HCT116 (cell line): ENCODE measurements at regions not wholly inside any gene's neighbourhood (a gene's known extent, or its start where the extent isn't known, plus 50 kb on each side); places are given as distances from the start of the nearest gene placed in this dataset.

Experiments
- ATAC-seq: fragments of 200-7000 bp; cut with Tn5 transposase; 2 replicates; pipeline ENCODE4 v1.9.1; 2020; ENCODE audit warnings: mild to moderate bottlenecking, moderate library complexity
- BruUV-seq: library from RNA; stranded (reverse); fragments of 400-500 nt; replicated peaks from 2 replicates; lab custom pipeline; 2021; lab: Mats Ljungman, UMichigan
- CTCF ChIA-PET: fragments of 300-600 bp; sonication (Branson Sonifier 250); formaldehyde crosslinking; loops from one replicate; lab custom pipeline; 2021; ENCODE audit warnings: antibody characterized with exemption; lab: Charles Lee
- POLR2A ChIA-PET: fragments of 300-600, 350-600 bp; sonication (Branson Sonifier 250); formaldehyde crosslinking; loops from one replicate; lab custom pipeline; 2021; ENCODE audit warnings: antibody characterized with exemption; lab: Charles Lee
- RAD21 ChIA-PET, 2 experiments: fragments of 300-600 bp; sonication (Branson Sonifier 250); formaldehyde crosslinking; loops; one replicate each; lab custom pipeline; 2023; ENCODE audit warnings: low total read pairs in 2 of 2; ENCODE audit not compliant: uncharacterized antibody in 2 of 2, unreplicated experiment in 2 of 2, low non-redundant PET in 1 of 2; lab: Charles Lee
- DNase-seq: peaks from one replicate; pipeline ENCODE4 v3.0.0-alpha.2; 2010; ENCODE audit warnings: low read depth, low spot score
- H2AFZ ChIP-seq: fragments of 200-600 bp; shearing (Covaris generic), sonication (generic); 2 replicates; pipeline ENCODE4 v1.6.1; 2017; ENCODE audit warnings: low read depth, mixed run types, mixed read lengths, antibody characterized with exemption, low read length; ENCODE audit not compliant: poor library complexity, severe bottlenecking
- H3K27ac ChIP-seq: 2 replicates; pipeline ENCODE4 v1.5.1; 2012; ENCODE audit warnings: low read depth, low read length
- H3K27me3 ChIP-seq: fragments of 200-600 bp; sonication (generic); 2 replicates; pipeline ENCODE4 v1.6.1; 2016; ENCODE audit warnings: mixed run types, low read length, mixed read lengths; ENCODE audit not compliant: insufficient read depth
- H3K36me3 ChIP-seq, 2 experiments: fragments of 200-500 bp in 1 of 2; fragments of 200-600 bp in 1 of 2; sonication (Bioruptor generic) in 1 of 2; sonication (generic) in 1 of 2; 2 replicates each; pipeline versions ENCODE4 v1.5.1 to v1.6.1; 2014 to 2016; ENCODE audit warnings: low read length in 2 of 2, inconsistent platforms in 1 of 2, mixed read lengths in 1 of 2, mixed run types in 1 of 2; ENCODE audit not compliant: insufficient read depth in 2 of 2, control insufficient read depth in 1 of 2
- H3K4me1 ChIP-seq, 2 experiments: fragments of 200-600 bp in 1 of 2; sonication (generic) in 1 of 2; 2 replicates each; pipeline versions ENCODE4 v1.5.1 to v1.6.1; 2012 to 2017; ENCODE audit warnings: low read length in 2 of 2, inconsistent platforms in 1 of 2, mild to moderate bottlenecking in 1 of 2, mixed read lengths in 1 of 2, mixed run types in 1 of 2, moderate library complexity in 1 of 2; ENCODE audit not compliant: insufficient read depth in 2 of 2, control insufficient read depth in 1 of 2
- H3K4me2 ChIP-seq: fragments of 200-600 bp; sonication (generic); 2 replicates; pipeline ENCODE4 v1.6.1; 2017; ENCODE audit warnings: mixed run types, low read length, mixed read lengths
- H3K4me3 ChIP-seq, 2 experiments: fragments of 200-600 bp in 1 of 2; sonication (generic) in 1 of 2; replicated peaks in 1 of 2; 2 replicates each; pipeline ENCODE4 v1.5.1; 2011 to 2016; ENCODE audit warnings: low read length in 2 of 2, control low read depth in 1 of 2, low read depth in 1 of 2, mild to moderate bottlenecking in 1 of 2, mixed read lengths in 1 of 2, mixed run types in 1 of 2
- H3K79me2 ChIP-seq: fragments of 200-600 bp; sonication (generic); 2 replicates; pipeline ENCODE4 v1.6.1; 2017; ENCODE audit warnings: mild to moderate bottlenecking, mixed run types, low read length, moderate library complexity, mixed read lengths; ENCODE audit not compliant: insufficient read depth
- H3K9ac ChIP-seq: fragments of 200-600 bp; sonication (generic); 2 replicates; pipeline ENCODE4 v1.6.1; 2016; ENCODE audit warnings: low read length, mixed read lengths
- H3K9me2 ChIP-seq: fragments of 200-600 bp; sonication (generic), shearing (Covaris generic); 2 replicates; pipeline ENCODE4 v1.6.1; 2017; ENCODE audit warnings: mixed run types, mild to moderate bottlenecking, moderate library complexity; ENCODE audit not compliant: insufficient read depth
- H3K9me3 ChIP-seq, 2 experiments: fragments of 200-500 bp in 1 of 2; fragments of 200-600 bp in 1 of 2; sonication (Bioruptor generic) in 1 of 2; sonication (generic) in 1 of 2; 2 replicates each; pipeline ENCODE4 v1.6.1; 2014 to 2017; ENCODE audit warnings: low read length in 2 of 2, mixed read lengths in 2 of 2, inconsistent platforms in 1 of 2, low read depth in 1 of 2, mild to moderate bottlenecking in 1 of 2, mixed run types in 1 of 2, moderate library complexity in 1 of 2; ENCODE audit not compliant: control insufficient read depth in 1 of 2, insufficient read depth in 1 of 2
- H4K20me1 ChIP-seq: fragments of 200-600 bp; sonication (generic), shearing (Covaris generic); 2 replicates; pipeline ENCODE4 v1.6.1; 2017; ENCODE audit warnings: mixed run types, mild to moderate bottlenecking, moderate library complexity; ENCODE audit not compliant: insufficient read depth
- ATF3 ChIP-seq: IDR thresholded peaks from 2 replicates; pipeline ENCODE4 v1.6.1; 2012
- CBX3 ChIP-seq: IDR thresholded peaks from 2 replicates; pipeline ENCODE4 v1.6.1; 2012; ENCODE audit warnings: low read depth
- CEBPB ChIP-seq: IDR thresholded peaks from 2 replicates; pipeline ENCODE4 v1.6.1; 2012; ENCODE audit warnings: low read depth
- CTCF ChIP-seq, 3 experiments: fragments of 200-600 bp in 1 of 3; sonication (generic) in 1 of 3; IDR thresholded peaks in 2 of 3; conservative IDR thresholded peaks in 1 of 3; 2 replicates each; pipeline ENCODE4 v1.5.1; 2012 to 2017; ENCODE audit warnings: low read depth in 2 of 3, low read length in 2 of 3, antibody characterized with exemption in 1 of 3, borderline replicate concordance in 1 of 3, control low read depth in 1 of 3, mild to moderate bottlenecking in 1 of 3, mixed read lengths in 1 of 3, mixed run types in 1 of 3, moderate library complexity in 1 of 3; ENCODE audit not compliant: insufficient read depth in 1 of 3
- EGR1 ChIP-seq: IDR thresholded peaks from 2 replicates; pipeline ENCODE4 v1.6.1; 2012; ENCODE audit warnings: low read depth
- ELF1 ChIP-seq: IDR thresholded peaks from 2 replicates; pipeline ENCODE4 v1.6.1; 2012; ENCODE audit warnings: low read depth, borderline replicate concordance
- EZH2 ChIP-seq: fragments of 200-600 bp; sonication (generic); IDR thresholded peaks from 2 replicates; pipeline ENCODE4 v1.6.1; 2017; ENCODE audit warnings: antibody characterized with exemption, mixed run types
- FOSL1 ChIP-seq: IDR thresholded peaks from 2 replicates; pipeline ENCODE4 v1.6.1; 2012; ENCODE audit warnings: low read depth
- JUND ChIP-seq: IDR thresholded peaks from 2 replicates; pipeline ENCODE4 v1.6.1; 2012
- MAX ChIP-seq: IDR thresholded peaks from 2 replicates; pipeline ENCODE4 v1.6.1; 2012
- POLR2A ChIP-seq: IDR thresholded peaks from 2 replicates; pipeline ENCODE4 v1.7.0; 2011; ENCODE audit warnings: borderline replicate concordance; ENCODE audit not compliant: insufficient read depth, insufficient read length; ENCODE audit errors: extremely low read depth
- POLR2AphosphoS5 ChIP-seq: IDR thresholded peaks from 2 replicates; pipeline ENCODE4 v1.6.1; 2011; ENCODE audit warnings: mild to moderate bottlenecking, low read depth, low read length, moderate library complexity
- REST ChIP-seq: IDR thresholded peaks from 2 replicates; pipeline ENCODE4 v1.6.1; 2012; ENCODE audit warnings: low read depth
- SIN3A ChIP-seq: IDR thresholded peaks from 2 replicates; pipeline ENCODE4 v1.6.1; 2012; ENCODE audit warnings: low read depth
- SP1 ChIP-seq: IDR thresholded peaks from 2 replicates; pipeline ENCODE4 v1.6.1; 2012; ENCODE audit warnings: low read depth
- SRF ChIP-seq: IDR thresholded peaks from 2 replicates; pipeline ENCODE4 v1.6.1; 2012; ENCODE audit warnings: low read depth
- ZFX ChIP-seq: fragments of 450-650 bp; IDR thresholded peaks from 2 replicates; pipeline ENCODE4 v1.6.1; 2017
- intact Hi-C: fragments of 100-400 bp; cut with micrococcal nuclease; formaldehyde crosslinking; loops from 2 replicates; pipeline ENCODE4 v1.10.0; 2022

GRCh38 chr13:53382008-53382407 lies 353.4 kb downstream of the OLFM4 start (continued):
- TF ChIP-seq REST, result no peak
- TF ChIP-seq SP1, result no peak
- TF ChIP-seq JUND, result no peak
- TF ChIP-seq ZFX, result no peak
- no peak for TF ChIP-seq ATF3
- TF ChIP-seq SIN3A, result no peak
- no peak for TF ChIP-seq SRF
- TF ChIP-seq, all 23 proteins: peak for 0

- no peaks in the 10 kb centered on the region for H4K20me1 ChIP-seq
- CTCF ChIA-PET, result no interaction called here
- H3K4me2 ChIP-seq, result no peak overlapping the region
- TF ChIP-seq EGR1 (no peak), CTCF (IDR thresholded peaks at IDR 0.05 in 2 of 3, conservative IDR thresholded peaks at IDR 0.05 in 1 of 3; ENCODE audit: borderline replicate concordance in 1 of 3, insufficient read depth in 1 of 3, low read depth in 2 of 3, low read length in 2 of 3) (no peak), CEBPB (no peak), REST (no peak), ATF3 (no peak), JUND (no peak), ELF1 (no peak), SP1 (no peak), MAX (no peak), FOSL1 (no peak), CBX3 (no peak), POLR2A (no peak), POLR2AphosphoS5 (no peak), EZH2 (no peak)
- H3K27ac ChIP-seq, result no peak overlapping the region
- no peak overlapping the region for H3K4me3 ChIP-seq
- no peak for ATAC-seq
- no peaks in the 10 kb centered on the region for H3K36me3 ChIP-seq
- no peaks in the 10 kb centered on the region for H3K79me2 ChIP-seq
- H3K9me3 ChIP-seq, result peaks cover 7 to 42% of the 10 kb centered on the region in 2 experiments; a peak in 2 of 4 replicates
- no peaks in the 10 kb centered on the region for H3K9me2 ChIP-seq
- POLR2A ChIA-PET, result no interaction called here
- H2AFZ ChIP-seq, result no peak overlapping the region
- H3K27me3 ChIP-seq, result no peaks in the 10 kb centered on the region
- intact Hi-C loops, result no loop called here
- RAD21 ChIA-PET, result no interaction called here
- H3K9ac ChIP-seq, result no peak overlapping the region
- H3K4me1 ChIP-seq, result no peaks in the 10 kb centered on the region
- DNase-seq, result no peak
- no TSS peak for BruUV-seq
These were observed 369.4 kb downstream of the OLFM4 start for GRCh38 chr13:53398051-53398450.
